SK-N-SH (cell line): ENCODE measurements at regions not wholly inside any gene's neighbourhood (a gene's known extent, or its start where the extent isn't known, plus 50 kb on each side); places are given as distances from the start of the nearest gene placed in this dataset.

Experiments used
- CTCF ChIA-PET: fragments of 300-600, 350-600 bp; formaldehyde crosslinking; extraction: SDS; loops from one replicate; lab custom pipeline; 2021; lab: Yijun Ruan, JAX
- POLR2A ChIA-PET: fragments of 350-600 bp; sonication (Branson Sonifier 250); formaldehyde crosslinking; extraction: SDS; loops from one replicate; lab custom pipeline; 2020; ENCODE audit warnings: antibody characterized with exemption, inconsistent platforms; lab: Yijun Ruan, JAX
- DNase-seq: peaks from one replicate; pipeline ENCODE4 v3.0.0; 2012
- H2AFZ ChIP-seq: fragments of 200-600 bp; sonication (generic); 2 replicates; pipeline ENCODE4 v1.8.1; 2016; ENCODE audit warnings: antibody characterized with exemption, mild to moderate bottlenecking, low read depth
- H3F3A ChIP-seq: fragments of 200-600 bp; sonication (generic); replicated peaks from 2 replicates; pipeline ENCODE3; 2016; ENCODE audit warnings: antibody characterized with exemption, mild to moderate bottlenecking; ENCODE audit not compliant: insufficient read depth
- H3K27ac ChIP-seq, 2 experiments: fragments of 200-500 bp in 1 of 2; fragments of 200-600 bp in 1 of 2; sonication (Bioruptor generic) in 1 of 2; sonication (generic), shearing (Covaris generic) in 1 of 2; 2 replicates each; pipeline versions ENCODE4 v1.5.1 to v1.6.1; 2014 to 2016; ENCODE audit warnings: low read depth in 2 of 2, inconsistent platforms in 1 of 2, low read length in 1 of 2, mild to moderate bottlenecking in 1 of 2, mixed read lengths in 1 of 2
- H3K27me3 ChIP-seq: fragments of 200-600 bp; sonication (generic), shearing (Covaris generic); 2 replicates; pipeline ENCODE4 v1.6.1; 2016; ENCODE audit warnings: mixed run types; ENCODE audit not compliant: insufficient read depth
- H3K36me3 ChIP-seq, 2 experiments: fragments of 200-500 bp in 1 of 2; fragments of 200-600 bp in 1 of 2; sonication (Bioruptor generic) in 1 of 2; sonication (generic) in 1 of 2; replicated peaks in 1 of 2; 2 replicates each; pipeline versions ENCODE3 to v1.5.1; 2014 to 2016; ENCODE audit warnings: low read length in 1 of 2, mild to moderate bottlenecking in 1 of 2; ENCODE audit not compliant: insufficient read depth in 2 of 2, control insufficient read depth in 1 of 2
- H3K4me1 ChIP-seq, 2 experiments: fragments of 200-500 bp in 1 of 2; fragments of 200-600 bp in 1 of 2; sonication (Bioruptor generic) in 1 of 2; sonication (generic), shearing (Covaris generic) in 1 of 2; 2 replicates each; pipeline versions ENCODE4 v1.5.1 to v1.6.1; 2014 to 2016; ENCODE audit warnings: low read depth in 1 of 2, low read length in 1 of 2, mixed run types in 1 of 2; ENCODE audit not compliant: insufficient read depth in 2 of 2, control insufficient read depth in 1 of 2
- H3K4me2 ChIP-seq: fragments of 200-600 bp; sonication (generic), shearing (Covaris generic); 2 replicates; pipeline ENCODE4 v1.6.1; 2017; ENCODE audit warnings: mixed run types
- H3K4me3 ChIP-seq, 2 experiments: fragments of 200-500 bp in 1 of 2; fragments of 200-600 bp in 1 of 2; sonication (Bioruptor generic) in 1 of 2; sonication (generic), shearing (Covaris generic) in 1 of 2; 2 replicates each; pipeline versions ENCODE4 v1.5.1 to v1.8.1; 2014 to 2016; ENCODE audit warnings: low read depth in 2 of 2, inconsistent platforms in 1 of 2, low read length in 1 of 2, mild to moderate bottlenecking in 1 of 2, mixed read lengths in 1 of 2, moderate library complexity in 1 of 2
- H3K79me2 ChIP-seq: fragments of 200-600 bp; sonication (generic); 2 replicates; pipeline ENCODE4 v1.8.1; 2017; ENCODE audit warnings: mild to moderate bottlenecking; ENCODE audit not compliant: insufficient read depth
- H3K9ac ChIP-seq: fragments of 200-600 bp; sonication (generic); 2 replicates; pipeline ENCODE4 v1.6.1; 2017; ENCODE audit warnings: mixed run types
- H3K9me2 ChIP-seq: fragments of 200-600 bp; sonication (generic); 2 replicates; pipeline ENCODE4 v1.6.1; 2017; ENCODE audit warnings: mixed run types
- H3K9me3 ChIP-seq: fragments of 200-600 bp; sonication (generic); 2 replicates; pipeline ENCODE4 v1.6.1; 2017; ENCODE audit warnings: mixed run types, mild to moderate bottlenecking, moderate library complexity
- H4K20me1 ChIP-seq: fragments of 200-600 bp; sonication (generic); 2 replicates; pipeline ENCODE4 v1.6.1; 2017; ENCODE audit warnings: mild to moderate bottlenecking, mixed run types; ENCODE audit not compliant: insufficient read depth
- FOSL2 ChIP-seq: IDR thresholded peaks from 2 replicates; pipeline ENCODE4 v1.4.0; 2012; ENCODE audit warnings: low read depth, mild to moderate bottlenecking, moderate library complexity, borderline replicate concordance
- FOXM1 ChIP-seq: IDR thresholded peaks from 2 replicates; pipeline ENCODE4 v1.4.0; 2012; ENCODE audit warnings: low read depth, mild to moderate bottlenecking
- JUND ChIP-seq: IDR thresholded peaks from 2 replicates; pipeline ENCODE4 v1.4.0; 2012
- MEF2A ChIP-seq: IDR thresholded peaks from 2 replicates; pipeline ENCODE4 v1.4.0; 2012; ENCODE audit warnings: low read depth, borderline replicate concordance
- RAD21 ChIP-seq: IDR thresholded peaks from 2 replicates; pipeline ENCODE4 v1.6.1; 2012; ENCODE audit warnings: mild to moderate bottlenecking, low read length
- RCOR1 ChIP-seq: fragments of 150-350 bp; IDR thresholded peaks from 2 replicates; pipeline ENCODE4 v1.6.1; 2017; ENCODE audit warnings: antibody characterized with exemption, low read length
- RFX5 ChIP-seq: IDR thresholded peaks from 2 replicates; pipeline ENCODE4 v1.6.1; 2012; ENCODE audit warnings: mild to moderate bottlenecking, improper control_type of control experiment, low read length
- RXRA ChIP-seq: IDR thresholded peaks from 2 replicates; pipeline ENCODE4 v1.4.0; 2012; ENCODE audit warnings: low read depth, mild to moderate bottlenecking, borderline replicate concordance
- SIN3A ChIP-seq: IDR thresholded peaks from 2 replicates; pipeline ENCODE4 v1.6.1; 2012; ENCODE audit warnings: low read depth, mild to moderate bottlenecking, low read length, moderate library complexity, borderline replicate concordance
- SMC3 ChIP-seq: IDR thresholded peaks from 2 replicates; pipeline ENCODE4 v1.6.1; 2012; ENCODE audit warnings: low read depth, low read length, improper control_type of control experiment
- TAF1 ChIP-seq: IDR thresholded peaks from 2 replicates; pipeline ENCODE4 v1.6.1; 2012; ENCODE audit warnings: low read depth, mild to moderate bottlenecking, low read length, moderate library complexity, borderline replicate concordance
- YY1 ChIP-seq: IDR thresholded peaks from 2 replicates; pipeline ENCODE4 v1.4.0; 2012; ENCODE audit warnings: low read depth, mild to moderate bottlenecking
- WGBS: methylation state at CpG from one replicate; pipeline ENCODE4 v1.1.6; 2017; ENCODE audit warnings: low lambda C conversion rate; 5-methylcytosine and 5-hydroxymethylcytosine counted together
- TF ChIP-seq, protein P1 (sequence below): fragments of 150-350 bp; IDR thresholded peaks from 2 replicates; pipeline ENCODE4 v1.6.1; 2016; ENCODE audit warnings: mild to moderate bottlenecking, low read depth, low read length
- TF ChIP-seq, protein P2 (sequence below): IDR thresholded peaks from 2 replicates; pipeline ENCODE4; 2012
- TF ChIP-seq, protein P3 (sequence below): IDR thresholded peaks from 2 replicates; pipeline ENCODE4 v1.4.0; 2012; ENCODE audit warnings: low read depth

DNA sequence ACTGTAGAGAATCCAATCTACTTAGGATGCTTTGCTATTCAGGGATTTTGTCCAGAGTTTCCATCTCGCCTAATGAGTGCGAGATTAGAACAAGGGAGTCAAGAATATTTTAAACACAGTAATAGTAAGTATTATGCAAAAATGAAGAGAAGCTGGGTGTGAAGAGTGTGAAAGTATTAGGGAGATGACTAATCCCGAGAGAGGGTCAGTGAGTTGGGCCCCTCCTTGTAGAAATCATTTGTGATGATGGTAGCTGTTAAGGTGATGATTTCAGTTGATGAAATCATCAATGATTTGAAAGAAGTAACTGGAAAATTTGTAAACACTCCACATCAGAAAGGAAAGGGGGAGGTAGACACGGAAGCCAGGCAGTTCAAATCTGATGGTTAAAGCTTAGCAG is 478.9 kb upstream of the MGAT4C start:
- Histone ChIP-seq H4K20me1 (no peaks in the 10 kb centered on the region), H3K27ac (no peak overlapping the region), H3K36me3 (no peaks in the 10 kb centered on the region), H3K9ac (no peak overlapping the region), H2AFZ (no peak overlapping the region), H3K4me3 (no peak overlapping the region), H3K27me3 (no peaks in the 10 kb centered on the region), H3K4me2 (no peak overlapping the region), H3K79me2 (no peaks in the 10 kb centered on the region), H3K9me3 (no peaks in the 10 kb centered on the region), H3K9me2 (no peaks in the 10 kb centered on the region), H3F3A (no peaks in the 10 kb centered on the region), H3K4me1 (no peaks in the 10 kb centered on the region; a peak in 1 of 4 replicates)
- CTCF ChIA-PET = no interaction called here
- no peak for DNase-seq
- 90% methylated on average over 4 of the region's 4 CpGs for WGBS
- POLR2A ChIA-PET = no interaction called here
- TF ChIP-seq TAF1 (no peak), FOXM1 (no peak), RAD21 (no peak), YY1 (no peak), RCOR1 (no peak), RFX5 (no peak)
- TF ChIP-seq, protein P1, sequence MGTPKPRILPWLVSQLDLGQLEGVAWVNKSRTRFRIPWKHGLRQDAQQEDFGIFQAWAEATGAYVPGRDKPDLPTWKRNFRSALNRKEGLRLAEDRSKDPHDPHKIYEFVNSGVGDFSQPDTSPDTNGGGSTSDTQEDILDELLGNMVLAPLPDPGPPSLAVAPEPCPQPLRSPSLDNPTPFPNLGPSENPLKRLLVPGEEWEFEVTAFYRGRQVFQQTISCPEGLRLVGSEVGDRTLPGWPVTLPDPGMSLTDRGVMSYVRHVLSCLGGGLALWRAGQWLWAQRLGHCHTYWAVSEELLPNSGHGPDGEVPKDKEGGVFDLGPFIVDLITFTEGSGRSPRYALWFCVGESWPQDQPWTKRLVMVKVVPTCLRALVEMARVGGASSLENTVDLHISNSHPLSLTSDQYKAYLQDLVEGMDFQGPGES = no peak

DNA sequence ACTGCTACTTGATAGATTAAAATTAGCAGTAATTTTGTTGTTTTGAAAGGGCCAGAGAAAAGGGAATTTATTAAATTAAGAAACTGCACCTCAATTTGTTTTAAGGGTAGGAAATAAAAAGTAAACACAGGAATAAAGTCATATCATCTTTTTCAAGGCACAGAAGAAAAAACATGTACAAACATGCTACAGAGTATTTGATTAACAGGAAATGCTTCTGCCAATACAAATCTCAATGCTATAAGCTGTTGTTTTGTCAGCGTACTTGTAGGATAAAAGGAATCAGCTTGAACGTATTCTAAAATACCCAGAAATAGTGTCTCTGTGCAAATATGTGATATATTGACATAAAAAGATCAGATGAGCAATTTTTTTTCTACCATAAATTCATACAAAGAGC is 474.0 kb upstream of the MGAT4C start:
- Histone ChIP-seq H3K9ac (no peak overlapping the region), H3K4me2 (no peak overlapping the region), H3K4me1 (peaks cover 0 to 2% of the 10 kb centered on the region in 2 experiments; a peak in 1 of 4 replicates), H4K20me1 (no peaks in the 10 kb centered on the region), H3K79me2 (no peaks in the 10 kb centered on the region), H3K9me2 (no peaks in the 10 kb centered on the region), H3K9me3 (no peaks in the 10 kb centered on the region), H3K36me3 (no peaks in the 10 kb centered on the region), H3K4me3 (no peak overlapping the region), H3K27ac (no peak overlapping the region), H3K27me3 (no peaks in the 10 kb centered on the region), H3F3A (peaks cover 4% of the 10 kb centered on the region), H2AFZ (no peak overlapping the region)
- ChIA-PET CTCF (no interaction called here), POLR2A (no interaction called here)
- DNase-seq = no peak
- 89% methylated on average over 2 of the region's 2 CpGs for WGBS
- no peak for TF ChIP-seq YY1
- TF ChIP-seq RCOR1 = no peak
- TF ChIP-seq, protein P2, sequence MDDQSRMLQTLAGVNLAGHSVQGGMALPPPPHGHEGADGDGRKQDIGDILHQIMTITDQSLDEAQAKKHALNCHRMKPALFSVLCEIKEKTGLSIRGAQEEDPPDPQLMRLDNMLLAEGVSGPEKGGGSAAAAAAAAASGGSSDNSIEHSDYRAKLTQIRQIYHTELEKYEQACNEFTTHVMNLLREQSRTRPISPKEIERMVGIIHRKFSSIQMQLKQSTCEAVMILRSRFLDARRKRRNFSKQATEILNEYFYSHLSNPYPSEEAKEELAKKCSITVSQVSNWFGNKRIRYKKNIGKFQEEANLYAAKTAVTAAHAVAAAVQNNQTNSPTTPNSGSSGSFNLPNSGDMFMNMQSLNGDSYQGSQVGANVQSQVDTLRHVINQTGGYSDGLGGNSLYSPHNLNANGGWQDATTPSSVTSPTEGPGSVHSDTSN = no peak
- TF ChIP-seq MEF2A = no peak
- TF ChIP-seq, protein P3, sequence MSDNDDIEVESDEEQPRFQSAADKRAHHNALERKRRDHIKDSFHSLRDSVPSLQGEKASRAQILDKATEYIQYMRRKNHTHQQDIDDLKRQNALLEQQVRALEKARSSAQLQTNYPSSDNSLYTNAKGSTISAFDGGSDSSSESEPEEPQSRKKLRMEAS = no peak
- no peak for TF ChIP-seq SIN3A
- no peak for TF ChIP-seq SMC3
- TF ChIP-seq FOSL2 = no peak
- TF ChIP-seq JUND = no peak
- TF ChIP-seq RXRA = no peak
